GM18526 (cell line): ENCODE measurements at regions not wholly inside any gene's neighbourhood (a gene's known extent, or its start where the extent isn't known, plus 50 kb on each side); places are given as distances from the start of the nearest gene placed in this dataset.

Experiments used
- POLR2A ChIP-seq: IDR thresholded peaks from 3 replicates; pipeline ENCODE4 v1.6.1; 2011; ENCODE audit not compliant: insufficient read length; ENCODE audit errors: extremely low read depth

GRCh38 chr19:28609944-28610343, 603.0 kb downstream of the UQCRFS1 start:
- no peak for TF ChIP-seq POLR2A

- no peak for TF ChIP-seq POLR2A
Measured at GRCh38 chr19:28609091-28609755, 603.7 kb downstream of the UQCRFS1 start.

GRCh38 chr19:28608292-28608691, 604.7 kb downstream of the UQCRFS1 start:
- TF ChIP-seq POLR2A = no peak

- TF ChIP-seq POLR2A = no peak
Measured at GRCh38 chr19:28607066-28607583, 605.8 kb downstream of the UQCRFS1 start.

GRCh38 chr19:28606269-28607032, 606.5 kb downstream of the UQCRFS1 start:
- no peak for TF ChIP-seq POLR2A

- TF ChIP-seq POLR2A = no peak
Measured at GRCh38 chr19:28605501-28606268, 607.3 kb downstream of the UQCRFS1 start.

GRCh38 chr19:28603453-28603852, 609.5 kb downstream of the UQCRFS1 start:
- TF ChIP-seq POLR2A = no peak

GRCh38 chr19:28602675-28603298, 610.2 kb downstream of the UQCRFS1 start:
- no peak for TF ChIP-seq POLR2A

- TF ChIP-seq POLR2A = no peak
Measured at GRCh38 chr19:28601723-28602440, 611.1 kb downstream of the UQCRFS1 start.

- TF ChIP-seq POLR2A = no peak
Measured at GRCh38 chr19:28598861-28599260, 614.1 kb downstream of the UQCRFS1 start.

- TF ChIP-seq POLR2A = no peak
Measured at GRCh38 chr19:28596561-28597071, 616.3 kb downstream of the UQCRFS1 start.

GRCh38 chr19:28595722-28596480, 617.0 kb downstream of the UQCRFS1 start:
- no peak for TF ChIP-seq POLR2A

- TF ChIP-seq POLR2A = no peak
Measured at GRCh38 chr19:28594737-28595136, 618.2 kb downstream of the UQCRFS1 start.

- TF ChIP-seq POLR2A = no peak
Measured at GRCh38 chr19:28586474-28586873, 626.5 kb downstream of the UQCRFS1 start.
